LNCAP (cell line): ENCODE measurements at regions not wholly inside any gene's neighbourhood (a gene's known extent, or its start where the extent isn't known, plus 50 kb on each side); places are given as distances from the start of the nearest gene placed in this dataset.

ENCODE experiments used
- TF ChIP-seq, protein P1 (sequence below): fragments of 450-650 bp; IDR thresholded peaks from 2 replicates; pipeline ENCODE4 v1.5.1; 2017; ENCODE audit warnings: mild to moderate bottlenecking

- TF ChIP-seq, protein P1, sequence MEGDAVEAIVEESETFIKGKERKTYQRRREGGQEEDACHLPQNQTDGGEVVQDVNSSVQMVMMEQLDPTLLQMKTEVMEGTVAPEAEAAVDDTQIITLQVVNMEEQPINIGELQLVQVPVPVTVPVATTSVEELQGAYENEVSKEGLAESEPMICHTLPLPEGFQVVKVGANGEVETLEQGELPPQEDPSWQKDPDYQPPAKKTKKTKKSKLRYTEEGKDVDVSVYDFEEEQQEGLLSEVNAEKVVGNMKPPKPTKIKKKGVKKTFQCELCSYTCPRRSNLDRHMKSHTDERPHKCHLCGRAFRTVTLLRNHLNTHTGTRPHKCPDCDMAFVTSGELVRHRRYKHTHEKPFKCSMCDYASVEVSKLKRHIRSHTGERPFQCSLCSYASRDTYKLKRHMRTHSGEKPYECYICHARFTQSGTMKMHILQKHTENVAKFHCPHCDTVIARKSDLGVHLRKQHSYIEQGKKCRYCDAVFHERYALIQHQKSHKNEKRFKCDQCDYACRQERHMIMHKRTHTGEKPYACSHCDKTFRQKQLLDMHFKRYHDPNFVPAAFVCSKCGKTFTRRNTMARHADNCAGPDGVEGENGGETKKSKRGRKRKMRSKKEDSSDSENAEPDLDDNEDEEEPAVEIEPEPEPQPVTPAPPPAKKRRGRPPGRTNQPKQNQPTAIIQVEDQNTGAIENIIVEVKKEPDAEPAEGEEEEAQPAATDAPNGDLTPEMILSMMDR = no peak
Observed at GRCh38 chr12:131353376-131353775, 357.5 kb upstream of the SFSWAP start.

DNA sequence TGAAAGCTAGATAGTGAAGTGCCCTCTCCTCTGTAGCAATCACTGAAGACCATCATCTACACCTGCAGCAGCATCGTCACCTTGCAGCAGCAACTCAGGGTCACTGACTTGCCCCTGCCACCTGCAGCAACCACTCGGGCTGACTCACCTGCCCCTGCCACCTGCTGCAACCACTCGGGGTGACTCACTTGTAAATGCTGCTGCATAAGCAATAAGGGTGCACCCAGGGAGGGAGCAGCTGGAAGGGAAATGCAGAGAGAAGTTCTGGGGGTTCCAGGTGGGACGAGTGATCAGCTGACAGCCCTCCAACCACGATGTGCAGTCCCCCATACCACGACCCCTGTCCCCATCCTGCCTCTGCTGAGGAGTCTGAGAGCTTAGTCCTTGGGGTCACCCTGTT, 357.1 kb upstream of the SFSWAP start:
- TF ChIP-seq, protein P1 = no peak

GRCh38 chr12:131355361-131356245, 355.3 kb upstream of the SFSWAP start:
- TF ChIP-seq, protein P1 = no peak

- TF ChIP-seq, protein P1 = no peak
Observed at GRCh38 chr12:131356485-131357184, 354.3 kb upstream of the SFSWAP start.

GRCh38 chr12:131357185-131357747, 353.6 kb upstream of the SFSWAP start:
- TF ChIP-seq, protein P1 = no peak

DNA sequence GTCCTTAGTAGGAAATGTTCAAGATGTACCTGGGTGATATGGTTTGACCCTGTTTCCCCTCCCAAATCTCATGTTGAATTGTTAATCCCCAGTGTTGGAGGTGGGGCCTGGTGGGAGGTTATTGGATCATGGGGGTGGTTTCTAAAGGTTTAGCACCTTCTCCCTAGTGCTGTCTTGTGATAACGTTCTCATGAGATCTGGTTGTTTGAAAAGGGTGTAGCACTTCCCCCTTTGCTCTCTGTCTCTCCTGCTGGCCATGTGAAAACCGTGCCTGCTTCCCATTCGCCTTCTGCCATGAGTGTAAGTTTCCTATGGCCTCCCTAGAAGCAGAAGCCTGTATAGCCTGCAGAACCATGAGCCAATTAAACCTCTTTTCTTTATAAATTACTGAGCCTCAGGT, 353.0 kb upstream of the SFSWAP start:
- TF ChIP-seq, protein P1 = no peak

DNA sequence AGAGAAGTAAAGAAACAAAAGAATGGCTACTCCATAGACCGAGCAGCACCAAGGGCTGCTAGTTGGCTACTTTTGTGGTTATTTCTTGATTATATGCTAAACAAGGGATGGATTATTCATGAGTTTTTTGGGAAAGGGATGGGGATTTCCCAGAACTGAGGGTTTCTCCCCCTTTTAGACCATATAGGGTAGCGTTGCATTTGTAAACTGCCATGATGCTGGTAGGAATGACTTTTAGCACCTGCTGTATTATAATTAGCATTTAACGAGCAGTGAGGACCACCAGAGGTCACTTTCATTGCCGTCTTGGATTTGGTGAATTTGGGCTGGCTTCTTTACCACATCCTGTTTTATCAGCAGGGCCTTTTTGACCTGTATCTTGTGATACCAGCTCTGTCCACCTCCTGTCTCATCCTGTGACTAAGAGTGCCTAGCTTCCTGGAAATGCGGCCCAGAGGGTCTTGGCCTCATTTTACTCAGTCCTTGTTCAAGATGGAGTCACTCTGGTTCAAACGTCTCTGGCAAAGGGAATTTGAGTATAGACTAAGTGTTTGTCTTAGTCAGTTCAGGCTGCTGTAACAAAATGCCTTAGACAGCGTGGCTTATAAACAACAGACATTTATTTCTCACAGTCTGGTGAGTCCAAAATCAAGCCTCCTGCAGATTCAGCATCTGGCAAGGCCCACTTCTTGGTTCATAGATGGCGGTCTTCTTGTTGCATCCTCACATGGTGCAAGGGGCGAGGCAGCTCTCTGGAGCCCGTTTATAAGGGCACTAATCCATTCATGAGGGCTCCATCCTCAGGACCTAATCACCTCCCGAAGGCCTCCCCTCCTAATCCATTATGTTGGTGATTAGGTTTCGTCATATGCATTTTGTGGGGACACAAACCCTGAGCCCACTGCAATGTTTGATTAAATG, 348.3 kb upstream of the SFSWAP start:
- TF ChIP-seq, protein P1 = no peak
